ENCODE measurements at regions not wholly inside any gene's neighbourhood (a gene's known extent, or its start where the extent isn't known, plus 50 kb on each side); places are given as distances from the start of the nearest gene placed in this dataset.

DNA sequence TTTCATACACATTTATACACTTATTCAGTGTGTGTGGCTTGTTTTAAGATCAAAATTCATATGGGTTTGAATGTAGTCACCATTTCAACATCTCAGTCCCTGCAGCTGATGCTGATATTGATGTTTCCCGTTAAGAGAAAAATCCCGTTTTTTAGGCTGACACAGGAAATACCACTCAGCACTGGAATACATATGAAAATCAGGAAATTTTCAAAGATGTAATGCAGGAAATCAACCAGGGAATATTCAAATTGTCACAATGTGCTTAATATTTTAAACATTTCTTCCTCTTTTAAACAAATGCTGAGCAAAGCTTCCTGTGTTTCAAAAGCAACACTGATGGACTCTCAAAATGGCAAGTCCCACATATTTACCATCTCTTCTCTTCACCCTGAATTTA lies 94.5 kb upstream of the MARCKS start:
- TF ChIP-seq, protein P1, sequence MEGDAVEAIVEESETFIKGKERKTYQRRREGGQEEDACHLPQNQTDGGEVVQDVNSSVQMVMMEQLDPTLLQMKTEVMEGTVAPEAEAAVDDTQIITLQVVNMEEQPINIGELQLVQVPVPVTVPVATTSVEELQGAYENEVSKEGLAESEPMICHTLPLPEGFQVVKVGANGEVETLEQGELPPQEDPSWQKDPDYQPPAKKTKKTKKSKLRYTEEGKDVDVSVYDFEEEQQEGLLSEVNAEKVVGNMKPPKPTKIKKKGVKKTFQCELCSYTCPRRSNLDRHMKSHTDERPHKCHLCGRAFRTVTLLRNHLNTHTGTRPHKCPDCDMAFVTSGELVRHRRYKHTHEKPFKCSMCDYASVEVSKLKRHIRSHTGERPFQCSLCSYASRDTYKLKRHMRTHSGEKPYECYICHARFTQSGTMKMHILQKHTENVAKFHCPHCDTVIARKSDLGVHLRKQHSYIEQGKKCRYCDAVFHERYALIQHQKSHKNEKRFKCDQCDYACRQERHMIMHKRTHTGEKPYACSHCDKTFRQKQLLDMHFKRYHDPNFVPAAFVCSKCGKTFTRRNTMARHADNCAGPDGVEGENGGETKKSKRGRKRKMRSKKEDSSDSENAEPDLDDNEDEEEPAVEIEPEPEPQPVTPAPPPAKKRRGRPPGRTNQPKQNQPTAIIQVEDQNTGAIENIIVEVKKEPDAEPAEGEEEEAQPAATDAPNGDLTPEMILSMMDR (IDR thresholded peaks at IDR 0.05) = no peak
- Histone ChIP-seq H3K27ac (peak overlapping the region in 1 of 2 donors; percentile 2), H3K4me3 (no peak overlapping the region)
- DNase-seq (ENCODE audit: low spot score) = no peak

DNA sequence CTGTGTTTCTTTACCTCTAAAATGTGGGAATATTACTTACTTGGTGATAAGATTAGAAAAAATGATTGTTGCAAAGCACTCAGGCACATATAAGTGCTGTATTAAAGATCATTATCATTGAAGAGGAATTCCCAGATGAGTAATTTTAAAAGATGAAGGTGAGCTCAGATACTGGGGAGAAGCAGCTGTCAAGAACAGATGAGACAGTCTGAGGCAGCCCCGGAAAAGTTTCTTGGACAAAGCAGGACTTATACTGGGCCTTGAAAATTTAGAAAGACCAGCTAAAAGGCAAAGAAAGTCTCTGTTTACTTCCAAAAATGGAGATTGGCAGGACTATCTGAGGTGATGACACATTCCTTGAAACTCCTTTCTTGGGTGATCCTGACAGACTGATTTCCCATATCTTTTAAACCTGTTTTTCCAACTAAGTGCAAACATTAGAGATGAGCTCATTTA lies 93.8 kb upstream of the MARCKS start:
- TF ChIP-seq, protein P1 (IDR thresholded peaks at IDR 0.05) = no peak
- Histone ChIP-seq H3K27ac (peak overlapping the region in 1 of 2 donors; percentile 2), H3K4me3 (no peak overlapping the region)
- DNase-seq (ENCODE audit: low spot score) = no peak

DNA sequence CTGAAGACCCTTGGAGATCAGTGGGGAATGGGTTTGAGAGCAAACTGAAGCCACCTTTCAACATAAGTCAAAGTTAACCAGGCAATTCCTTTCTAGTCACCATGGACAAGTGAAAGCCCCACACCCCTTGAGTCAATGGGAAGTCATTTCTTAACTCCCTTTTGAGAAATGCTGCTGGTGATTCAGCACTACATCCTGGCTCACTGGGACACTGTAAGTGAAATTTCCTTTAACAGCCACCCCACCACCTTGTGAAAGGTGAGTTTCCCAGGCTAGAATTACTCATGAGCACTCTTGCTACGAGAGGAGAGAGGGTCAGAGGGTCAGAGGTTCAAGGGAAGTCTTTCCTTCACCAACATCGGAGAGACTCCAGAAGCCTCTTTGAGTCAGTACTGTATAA lies 93.3 kb upstream of the MARCKS start:
- H3K27ac ChIP-seq = no peak overlapping the region
- DNase-seq (ENCODE audit: low spot score) = no peak
- no peak overlapping the region for H3K4me3 ChIP-seq
- TF ChIP-seq, protein P1 (IDR thresholded peaks at IDR 0.05) = no peak

DNA sequence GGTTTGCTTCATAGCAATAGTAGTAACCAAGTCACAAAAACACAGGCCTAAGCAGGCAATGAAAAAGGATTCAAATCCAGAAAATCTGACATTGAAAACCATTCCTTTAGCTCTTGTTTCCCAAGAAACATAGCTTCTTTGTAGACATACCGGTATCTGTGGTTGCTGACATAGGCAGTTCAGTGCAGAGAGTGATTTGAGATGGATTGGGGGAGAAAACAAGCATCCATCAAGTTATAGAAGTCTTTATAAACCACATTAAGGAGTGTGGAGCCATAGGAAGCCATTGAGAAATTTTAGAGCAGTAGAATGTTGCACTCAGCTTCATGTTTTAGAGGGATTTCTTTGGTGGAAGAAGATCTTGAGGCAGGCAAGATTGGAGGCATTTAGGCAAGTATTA lies 91.2 kb upstream of the MARCKS start:
- TF ChIP-seq, protein P1 (IDR thresholded peaks at IDR 0.05) = no peak
- DNase-seq (ENCODE audit: low spot score) = no peak
- no peak overlapping the region for H3K27ac ChIP-seq
- no peak overlapping the region for H3K4me3 ChIP-seq

DNA sequence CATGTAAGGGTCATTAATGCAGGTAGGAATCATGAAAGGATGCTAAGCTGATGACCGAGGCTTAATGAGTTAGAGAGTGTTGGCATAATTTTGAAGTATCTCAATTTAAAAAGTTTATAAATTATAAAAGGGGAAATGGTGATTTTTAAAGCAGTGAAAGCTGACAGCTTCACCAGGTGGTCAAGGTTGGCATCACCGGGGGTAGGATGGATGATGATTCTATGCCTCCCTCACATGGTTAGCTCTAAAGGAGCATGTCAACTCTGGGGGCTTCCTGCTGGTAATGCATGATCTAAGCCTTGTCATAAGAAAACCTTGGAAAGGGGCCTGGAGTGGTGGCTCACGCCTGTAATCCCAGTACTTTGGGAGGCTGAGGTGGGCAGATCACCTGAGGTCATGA lies 89.2 kb upstream of the MARCKS start:
- Histone ChIP-seq H3K4me3 (no peak overlapping the region), H3K27ac (no peak overlapping the region)
- TF ChIP-seq, protein P1 (IDR thresholded peaks at IDR 0.05) = no peak
- no peak for DNase-seq (ENCODE audit: low spot score)

DNA sequence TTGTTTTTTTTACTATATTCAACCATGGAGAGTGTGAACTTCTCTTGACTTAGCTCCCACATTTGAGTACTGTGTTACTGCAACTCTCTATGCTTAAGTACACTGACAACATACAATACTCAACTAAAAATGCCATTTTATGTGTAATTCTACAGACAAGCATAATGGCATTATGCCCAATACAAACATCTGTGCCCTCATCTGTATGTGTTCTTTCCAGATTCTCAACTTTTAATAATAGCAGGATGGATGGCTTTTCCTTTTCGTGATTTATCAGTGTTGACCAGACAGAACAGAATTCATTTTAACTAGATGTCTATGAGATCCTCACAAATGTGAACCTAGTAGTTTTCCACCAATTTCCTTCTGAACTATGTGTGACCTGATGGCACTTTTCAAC lies 84.2 kb upstream of the MARCKS start:
- no peak overlapping the region for H3K4me3 ChIP-seq
- DNase-seq (ENCODE audit: low spot score) = no peak
- TF ChIP-seq, protein P1 (IDR thresholded peaks at IDR 0.05) = no peak
- no peak overlapping the region for H3K27ac ChIP-seq

DNA sequence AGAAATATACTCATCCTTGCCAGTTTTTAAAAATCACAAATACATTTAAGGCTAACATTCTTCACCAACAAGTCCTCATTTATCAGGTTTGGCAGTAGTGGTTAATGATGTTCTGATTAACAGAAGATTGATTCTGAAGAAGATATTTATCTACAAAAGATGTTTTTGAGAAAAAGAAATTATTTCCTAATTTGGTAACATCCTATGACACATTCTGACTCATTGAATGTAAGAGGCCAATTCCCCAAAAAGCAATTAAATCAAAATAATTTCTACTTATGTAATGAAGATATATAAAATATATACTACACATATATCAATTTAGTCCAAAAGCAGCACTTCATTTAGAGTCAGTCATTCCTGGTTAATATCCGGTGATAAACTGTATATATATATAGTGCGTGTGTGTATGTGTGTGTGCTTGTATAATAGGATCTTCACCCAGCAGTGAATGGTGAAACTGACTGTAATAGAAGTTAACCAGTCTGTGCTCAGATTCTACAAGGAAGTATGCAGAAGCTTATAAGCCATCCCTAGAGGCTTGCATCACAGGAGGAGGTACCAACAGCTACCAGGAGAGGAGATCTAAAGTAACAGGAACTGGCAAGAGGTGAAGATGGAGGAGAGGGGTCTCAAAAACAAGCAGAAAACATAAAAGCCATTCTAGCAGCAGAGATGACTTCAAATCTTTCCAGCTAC lies 82.9 kb upstream of the MARCKS start:
- DNase-seq (ENCODE audit: low spot score) = no peak
- no peak overlapping the region for H3K27ac ChIP-seq
- TF ChIP-seq, protein P1 (IDR thresholded peaks at IDR 0.05) = no peak
- no peak overlapping the region for H3K4me3 ChIP-seq
